GM12873 (cell line): ENCODE measurements at regions not wholly inside any gene's neighbourhood (a gene's known extent, or its start where the extent isn't known, plus 50 kb on each side); places are given as distances from the start of the nearest gene placed in this dataset.

Experiments
- TF ChIP-seq, protein P1 (sequence below): IDR thresholded peaks from 2 replicates; pipeline ENCODE4 v1.5.1; 2012; ENCODE audit warnings: low read depth, mild to moderate bottlenecking, moderate library complexity, low read length, control low read depth; ENCODE audit not compliant: insufficient read depth; ENCODE audit errors: missing control alignments

GRCh38 chr14:65308536-65308935 lies 104.0 kb upstream of the FUT8 start:
- TF ChIP-seq, protein P1, sequence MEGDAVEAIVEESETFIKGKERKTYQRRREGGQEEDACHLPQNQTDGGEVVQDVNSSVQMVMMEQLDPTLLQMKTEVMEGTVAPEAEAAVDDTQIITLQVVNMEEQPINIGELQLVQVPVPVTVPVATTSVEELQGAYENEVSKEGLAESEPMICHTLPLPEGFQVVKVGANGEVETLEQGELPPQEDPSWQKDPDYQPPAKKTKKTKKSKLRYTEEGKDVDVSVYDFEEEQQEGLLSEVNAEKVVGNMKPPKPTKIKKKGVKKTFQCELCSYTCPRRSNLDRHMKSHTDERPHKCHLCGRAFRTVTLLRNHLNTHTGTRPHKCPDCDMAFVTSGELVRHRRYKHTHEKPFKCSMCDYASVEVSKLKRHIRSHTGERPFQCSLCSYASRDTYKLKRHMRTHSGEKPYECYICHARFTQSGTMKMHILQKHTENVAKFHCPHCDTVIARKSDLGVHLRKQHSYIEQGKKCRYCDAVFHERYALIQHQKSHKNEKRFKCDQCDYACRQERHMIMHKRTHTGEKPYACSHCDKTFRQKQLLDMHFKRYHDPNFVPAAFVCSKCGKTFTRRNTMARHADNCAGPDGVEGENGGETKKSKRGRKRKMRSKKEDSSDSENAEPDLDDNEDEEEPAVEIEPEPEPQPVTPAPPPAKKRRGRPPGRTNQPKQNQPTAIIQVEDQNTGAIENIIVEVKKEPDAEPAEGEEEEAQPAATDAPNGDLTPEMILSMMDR: no peak

DNA sequence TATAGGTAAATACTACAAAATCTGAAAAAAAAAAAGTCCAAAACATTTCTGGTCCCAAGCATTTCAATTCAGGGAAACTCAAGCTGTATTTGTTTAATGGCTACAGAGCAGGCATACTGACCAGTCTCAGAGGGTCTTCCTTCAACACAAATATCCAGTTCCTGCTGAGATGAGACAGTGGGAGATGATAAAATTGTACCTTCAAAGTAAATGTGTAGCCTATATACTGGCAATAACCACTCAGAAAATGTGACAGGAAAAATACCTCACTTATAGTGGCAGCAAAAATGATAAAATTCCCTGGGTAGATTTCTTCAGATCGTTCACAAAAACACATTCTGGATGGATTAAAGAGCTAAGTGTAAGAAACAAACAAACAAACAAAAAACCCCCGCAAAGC lies 102.0 kb upstream of the FUT8 start:
- TF ChIP-seq, protein P1: no peak

GRCh38 chr14:65312859-65313258 lies 99.7 kb upstream of the FUT8 start:
- TF ChIP-seq, protein P1: no peak

GRCh38 chr14:65318636-65319506 lies 93.7 kb upstream of the FUT8 start:
- TF ChIP-seq, protein P1: no peak

- TF ChIP-seq, protein P1: no peak
Observed at GRCh38 chr14:65320661-65321308, 91.7 kb upstream of the FUT8 start.

GRCh38 chr14:65321370-65321875 lies 91.1 kb upstream of the FUT8 start:
- TF ChIP-seq, protein P1: no peak

DNA sequence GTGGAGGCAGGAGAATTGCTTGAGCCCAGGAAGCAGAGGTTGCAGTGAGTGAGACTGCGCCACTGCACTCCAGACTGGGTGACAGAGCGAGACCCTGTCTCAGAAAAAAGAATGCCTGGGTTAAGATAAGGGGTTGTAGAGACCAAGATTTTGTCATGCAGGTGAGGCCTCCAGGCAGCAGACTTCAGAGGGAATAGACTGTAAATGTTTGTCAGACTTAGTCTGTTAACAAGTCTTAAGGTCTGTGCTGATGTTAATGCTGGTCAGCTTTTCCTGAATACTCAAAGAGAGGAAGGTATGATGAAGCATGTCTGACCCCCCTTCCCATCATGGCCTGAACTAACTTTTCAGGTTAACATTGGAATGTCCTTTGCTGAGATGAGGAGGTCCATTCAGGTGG lies 83.0 kb upstream of the FUT8 start:
- TF ChIP-seq, protein P1: no peak
